ENCODE measurements at regions not wholly inside any gene's neighbourhood (a gene's known extent, or its start where the extent isn't known, plus 50 kb on each side); places are given as distances from the start of the nearest gene placed in this dataset.

DNA sequence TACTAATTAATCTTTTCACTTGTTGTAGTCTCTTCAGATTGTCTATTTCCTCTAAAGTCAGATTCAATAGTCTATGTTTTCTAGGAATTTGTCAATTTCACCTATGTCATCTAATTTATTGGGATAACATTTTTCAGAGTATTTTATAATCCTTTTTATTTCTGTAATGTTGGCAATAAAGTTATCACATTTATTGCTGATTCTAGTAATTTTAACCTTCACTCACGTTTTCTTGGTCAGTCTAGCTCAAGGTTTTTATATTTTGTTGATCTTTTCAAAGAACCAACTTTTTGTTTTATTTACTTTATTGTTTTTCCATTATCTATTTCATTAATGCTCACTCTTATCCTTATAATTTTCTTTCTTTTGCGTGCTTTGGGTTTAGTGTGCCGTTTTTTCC lies 97.9 kb upstream of the GNG12 start:
- no peaks in the 10 kb centered on the region for H3K4me1 ChIP-seq (ENCODE audit: insufficient read depth, low read length)
- H3K27ac ChIP-seq (ENCODE audit: low read depth in 1 of 2, low read length in 2 of 2): no peak overlapping the region
- ATAC-seq (ENCODE audit: poor library complexity): no peak
- Mint-ChIP-seq H3K4me3 (no peak overlapping the region), H3K4me1 (ENCODE audit: low read depth) (no peaks in the 10 kb centered on the region), H3K27ac (no peak overlapping the region), H3K36me3 (ENCODE audit: low read depth) (no peaks in the 10 kb centered on the region), H3K9me3 (no peaks in the 10 kb centered on the region), H3K27me3 (peaks cover 14% of the 10 kb centered on the region)
- no peaks in the 10 kb centered on the region for H3K36me3 ChIP-seq (ENCODE audit: insufficient read depth, low read length)
- no peaks in the 10 kb centered on the region for H3K9me3 ChIP-seq (ENCODE audit: control insufficient read depth in 1 of 2, insufficient read depth in 1 of 2, low read length in 2 of 2)
- ChIA-PET POLR2A (no interaction called here), CTCF (no interaction called here)
- TF ChIP-seq, protein P1, sequence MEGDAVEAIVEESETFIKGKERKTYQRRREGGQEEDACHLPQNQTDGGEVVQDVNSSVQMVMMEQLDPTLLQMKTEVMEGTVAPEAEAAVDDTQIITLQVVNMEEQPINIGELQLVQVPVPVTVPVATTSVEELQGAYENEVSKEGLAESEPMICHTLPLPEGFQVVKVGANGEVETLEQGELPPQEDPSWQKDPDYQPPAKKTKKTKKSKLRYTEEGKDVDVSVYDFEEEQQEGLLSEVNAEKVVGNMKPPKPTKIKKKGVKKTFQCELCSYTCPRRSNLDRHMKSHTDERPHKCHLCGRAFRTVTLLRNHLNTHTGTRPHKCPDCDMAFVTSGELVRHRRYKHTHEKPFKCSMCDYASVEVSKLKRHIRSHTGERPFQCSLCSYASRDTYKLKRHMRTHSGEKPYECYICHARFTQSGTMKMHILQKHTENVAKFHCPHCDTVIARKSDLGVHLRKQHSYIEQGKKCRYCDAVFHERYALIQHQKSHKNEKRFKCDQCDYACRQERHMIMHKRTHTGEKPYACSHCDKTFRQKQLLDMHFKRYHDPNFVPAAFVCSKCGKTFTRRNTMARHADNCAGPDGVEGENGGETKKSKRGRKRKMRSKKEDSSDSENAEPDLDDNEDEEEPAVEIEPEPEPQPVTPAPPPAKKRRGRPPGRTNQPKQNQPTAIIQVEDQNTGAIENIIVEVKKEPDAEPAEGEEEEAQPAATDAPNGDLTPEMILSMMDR (IDR thresholded peaks at IDR 0.05): no peak
- no peak overlapping the region for H3K4me3 ChIP-seq (ENCODE audit: low read length)
- intact Hi-C loops (cut with DNase I, micrococcal nuclease): no loop called here
- no peak for DNase-seq
- no peaks in the 10 kb centered on the region for H3K27me3 ChIP-seq (ENCODE audit: control insufficient read depth in 1 of 2, insufficient read depth in 2 of 2, low read length in 2 of 2)

DNA sequence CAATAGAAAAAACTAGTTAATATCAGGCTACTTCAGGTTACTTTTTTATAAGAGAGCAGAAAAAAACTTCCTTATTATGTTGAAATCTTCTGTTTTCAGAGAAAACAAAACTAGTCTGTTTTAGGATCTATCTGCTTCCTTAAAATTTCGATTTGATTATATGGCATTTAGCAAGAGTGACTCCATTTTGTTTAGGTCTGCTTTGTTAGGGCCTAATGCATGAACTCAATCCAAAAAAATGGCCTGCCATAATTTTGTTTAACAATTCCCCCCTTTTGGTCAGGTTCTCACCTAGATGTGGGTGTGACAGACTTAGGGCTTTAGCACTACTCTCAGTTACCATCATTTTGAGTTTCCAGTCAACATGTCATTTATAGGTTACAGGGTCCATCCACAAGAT lies 89.8 kb upstream of the GNG12 start:
- no peak for DNase-seq
- Histone ChIP-seq H3K9me3 (ENCODE audit: control insufficient read depth in 1 of 2, insufficient read depth in 1 of 2, low read length in 2 of 2) (no peaks in the 10 kb centered on the region), H3K4me3 (ENCODE audit: low read length) (no peak overlapping the region), H3K27ac (ENCODE audit: low read depth in 1 of 2, low read length in 2 of 2) (no peak overlapping the region), H3K36me3 (ENCODE audit: insufficient read depth, low read length) (no peaks in the 10 kb centered on the region), H3K27me3 (ENCODE audit: control insufficient read depth in 1 of 2, insufficient read depth in 2 of 2, low read length in 2 of 2) (no peaks in the 10 kb centered on the region), H3K4me1 (ENCODE audit: insufficient read depth, low read length) (no peaks in the 10 kb centered on the region)
- Mint-ChIP-seq H3K4me3 (no peak overlapping the region), H3K4me1 (ENCODE audit: low read depth) (no peaks in the 10 kb centered on the region), H3K27me3 (peaks cover 4% of the 10 kb centered on the region), H3K9me3 (no peaks in the 10 kb centered on the region), H3K27ac (no peak overlapping the region), H3K36me3 (ENCODE audit: low read depth) (no peaks in the 10 kb centered on the region)
- TF ChIP-seq, protein P1 (IDR thresholded peaks at IDR 0.05): no peak
- ChIA-PET CTCF (no interaction called here), POLR2A (no interaction called here)
- no peak for ATAC-seq (ENCODE audit: poor library complexity)
- intact Hi-C loops (cut with DNase I, micrococcal nuclease): no loop called here

- no peaks in the 10 kb centered on the region for H3K4me1 Mint-ChIP-seq (ENCODE audit: low read depth)
- ATAC-seq (ENCODE audit: poor library complexity) (no peak), DNase-seq (no peak)
- H3K27ac ChIP-seq (ENCODE audit: low read depth in 1 of 2, low read length in 2 of 2): no peak overlapping the region
- ChIA-PET CTCF (no interaction called here), POLR2A (no interaction called here)
- H3K4me3 ChIP-seq (ENCODE audit: low read length): no peak overlapping the region
- no peaks in the 10 kb centered on the region for H3K4me1 ChIP-seq (ENCODE audit: insufficient read depth, low read length)
- no peaks in the 10 kb centered on the region for H3K9me3 Mint-ChIP-seq
- no peaks in the 10 kb centered on the region for H3K9me3 ChIP-seq (ENCODE audit: control insufficient read depth in 1 of 2, insufficient read depth in 1 of 2, low read length in 2 of 2)
- H3K36me3 ChIP-seq (ENCODE audit: insufficient read depth, low read length): no peaks in the 10 kb centered on the region
- H3K27ac Mint-ChIP-seq: no peak overlapping the region
- H3K4me3 Mint-ChIP-seq: no peak overlapping the region
- H3K36me3 Mint-ChIP-seq (ENCODE audit: low read depth): no peaks in the 10 kb centered on the region
- intact Hi-C loops (cut with DNase I, micrococcal nuclease): no loop called here
- TF ChIP-seq, protein P1 (IDR thresholded peaks at IDR 0.05): no peak
- H3K27me3 ChIP-seq (ENCODE audit: control insufficient read depth in 1 of 2, insufficient read depth in 2 of 2, low read length in 2 of 2): no peaks in the 10 kb centered on the region
- peaks cover 4% of the 10 kb centered on the region for H3K27me3 Mint-ChIP-seq
Observed at GRCh38 chr1:67921725-67922489, 88.6 kb upstream of the GNG12 start.

All from CD4-positive, alpha-beta T cell (primary cell).